Gastroesophageal sphincter (tissue), 4 donors: ENCODE measurements at regions not wholly inside any gene's neighbourhood (a gene's known extent, or its start where the extent isn't known, plus 50 kb on each side); places are given as distances from the start of the nearest gene placed in this dataset.

Source experiments
- ATAC-seq: fragments of 150-250 bp; one replicate; pipeline ENCODE4 v1.9.1; 2016; ENCODE audit warnings: mild to moderate bottlenecking, moderate library complexity
- H3K27ac ChIP-seq, 4 donors: fragments of 200-600 bp; sonication (generic) in 3 of 4; 1 replicate in 3 of 4; 2 replicates in 1 of 4; pipeline ENCODE4 v1.5.1; 2016 to 2019
- H3K27me3 ChIP-seq: fragments of 200-600 bp; sonication (generic); one replicate; pipeline ENCODE4 v1.5.1; 2019
- H3K36me3 ChIP-seq, 2 donors: fragments of 200-600 bp; sonication (generic); one replicate each; pipeline ENCODE4 v1.5.1; 2019; ENCODE audit warnings: control low read depth in 1 of 2
- H3K4me1 ChIP-seq, 3 donors: fragments of 200-600 bp; sonication (generic); 1 replicate in 2 of 3; 2 replicates in 1 of 3; pipeline ENCODE4 v1.5.1; 2016 to 2019; ENCODE audit warnings: control low read depth in 2 of 3
- H3K4me3 ChIP-seq, 2 donors: fragments of 200-600 bp; sonication (generic); one replicate each; pipeline ENCODE4 v1.5.1; 2019; ENCODE audit warnings: mild to moderate bottlenecking in 1 of 2, moderate library complexity in 1 of 2
- H3K9me3 ChIP-seq, 3 donors: fragments of 200-600 bp; sonication (generic); one replicate each; pipeline ENCODE4 v1.5.1; 2017 to 2019; ENCODE audit warnings: control low read depth in 2 of 3
- CTCF ChIP-seq, 4 experiments: fragments of 200-600 bp in 2 of 4; fragments of 450-650 bp in 2 of 4; sonication (generic) in 1 of 4; IDR thresholded peaks; one replicate each; pipeline ENCODE4 v1.5.1; 2017 to 2019; ENCODE audit warnings: antibody characterized with exemption in 4 of 4, mild to moderate bottlenecking in 2 of 4, moderate library complexity in 2 of 4
- EP300 ChIP-seq: sonication (generic); formaldehyde crosslinking; IDR thresholded peaks from one replicate; pipeline ENCODE4 v1.6.1; 2017; ENCODE audit warnings: antibody characterized with exemption, mild to moderate bottlenecking
- POLR2A ChIP-seq, 2 donors: fragments of 450-650 bp; IDR thresholded peaks; one replicate each; pipeline ENCODE4 v1.6.1; 2017; ENCODE audit warnings: antibody characterized with exemption in 2 of 2, mild to moderate bottlenecking in 2 of 2, moderate library complexity in 1 of 2
- POLR2AphosphoS5 ChIP-seq: sonication (generic); formaldehyde crosslinking; IDR thresholded peaks from one replicate; pipeline ENCODE4 v1.6.1; 2017; ENCODE audit warnings: antibody characterized with exemption
- WGBS, 2 donors: methylation state at CpG; one replicate each; pipeline ENCODE4 v1.1.5; 2018; ENCODE audit warnings: low coverage in 1 of 2; 5-methylcytosine and 5-hydroxymethylcytosine counted together

GRCh38 chr18:66995270-66995669, 391.4 kb upstream of the CDH19 start:
- TF ChIP-seq CTCF (IDR thresholded peaks at IDR 0.05) (no peak), POLR2AphosphoS5 (no peak), POLR2A (IDR thresholded peaks at IDR 0.05) (no peak), EP300 (no peak)
- Histone ChIP-seq H3K4me1 (no peaks in the 10 kb centered on the region), H3K36me3 (no peaks in the 10 kb centered on the region), H3K9me3 (no peaks in the 10 kb centered on the region), H3K4me3 (no peak overlapping the region), H3K27me3 (no peaks in the 10 kb centered on the region), H3K27ac (no peak overlapping the region)
- 82% methylated on average over 2 of the region's 2 CpGs; no CpG with 5 or more reads in 1 of the 2 donors for WGBS, 2 donors
- no peak for ATAC-seq

- Histone ChIP-seq H3K9me3 (no peaks in the 10 kb centered on the region), H3K4me3 (no peak overlapping the region), H3K4me1 (no peaks in the 10 kb centered on the region), H3K27ac (no peak overlapping the region), H3K36me3 (no peaks in the 10 kb centered on the region), H3K27me3 (no peaks in the 10 kb centered on the region)
- ATAC-seq = no peak
- TF ChIP-seq EP300 (no peak), CTCF (IDR thresholded peaks at IDR 0.05) (no peak), POLR2A (IDR thresholded peaks at IDR 0.05) (no peak), POLR2AphosphoS5 (no peak)
- 76 to 93% methylated on average over 2 of the region's 2 CpGs for WGBS, 2 donors
Measured at GRCh38 chr18:66994790-66995189, 390.9 kb upstream of the CDH19 start.

DNA sequence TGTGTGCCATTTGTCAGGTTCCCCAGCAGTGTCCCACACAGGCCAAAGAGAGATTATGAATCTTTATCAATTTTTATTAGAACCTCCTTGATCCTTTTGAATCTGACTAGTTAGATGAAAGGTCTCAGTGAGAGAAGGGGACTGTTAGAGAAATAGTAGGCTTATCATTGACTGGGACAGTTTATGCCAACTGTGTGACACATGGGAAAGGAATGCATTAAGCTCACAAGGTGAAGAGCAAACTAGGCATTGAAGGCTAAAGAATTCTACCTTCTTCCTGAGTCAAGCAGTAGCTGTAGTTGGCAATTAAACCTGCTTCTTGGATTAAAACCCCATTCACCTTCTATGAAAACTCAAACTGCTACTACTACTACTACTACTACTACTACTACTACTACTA, 389.6 kb upstream of the CDH19 start:
- no peaks in the 10 kb centered on the region for H3K9me3 ChIP-seq
- no peak for ATAC-seq
- H3K4me1 ChIP-seq = no peaks in the 10 kb centered on the region
- TF ChIP-seq CTCF (IDR thresholded peaks at IDR 0.05) = no peak
- no peak for TF ChIP-seq POLR2AphosphoS5
- TF ChIP-seq POLR2A (IDR thresholded peaks at IDR 0.05) = no peak
- no peak for TF ChIP-seq EP300
- H3K27ac ChIP-seq = no peak overlapping the region
- no peak overlapping the region for H3K4me3 ChIP-seq
- no peaks in the 10 kb centered on the region for H3K27me3 ChIP-seq
- H3K36me3 ChIP-seq = no peaks in the 10 kb centered on the region

DNA sequence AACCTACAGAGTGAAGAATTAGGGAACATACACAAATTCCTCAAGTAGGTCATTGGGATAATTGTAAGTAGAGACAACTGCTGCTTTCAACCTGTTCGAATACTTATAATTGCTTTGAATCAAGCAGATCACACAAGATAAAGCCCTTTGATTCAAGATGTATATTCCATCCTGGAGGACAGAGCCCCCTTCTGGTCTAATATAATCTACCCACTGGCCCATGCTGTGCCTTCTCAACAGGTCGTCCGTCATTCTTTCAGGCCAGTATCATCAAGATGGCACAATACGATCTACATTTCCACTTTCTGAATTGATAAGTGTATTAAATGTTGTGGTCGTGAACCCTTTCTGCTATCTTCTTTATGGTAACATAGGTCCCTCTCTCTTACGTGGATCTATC, 387.0 kb upstream of the CDH19 start:
- Histone ChIP-seq H3K27me3 (no peaks in the 10 kb centered on the region), H3K4me1 (no peaks in the 10 kb centered on the region), H3K9me3 (no peaks in the 10 kb centered on the region), H3K4me3 (no peak overlapping the region), H3K36me3 (no peaks in the 10 kb centered on the region), H3K27ac (no peak overlapping the region)
- 82 to 88% methylated on average over 6 of the region's 6 CpGs for WGBS, 2 donors
- no peak for TF ChIP-seq POLR2AphosphoS5
- TF ChIP-seq CTCF (IDR thresholded peaks at IDR 0.05) = no peak
- no peak for TF ChIP-seq POLR2A (IDR thresholded peaks at IDR 0.05)
- TF ChIP-seq EP300 = no peak
- no peak for ATAC-seq

- no peak for ATAC-seq
- no peak for TF ChIP-seq CTCF (IDR thresholded peaks at IDR 0.05)
- no peak for TF ChIP-seq POLR2A (IDR thresholded peaks at IDR 0.05)
- Histone ChIP-seq H3K36me3 (no peaks in the 10 kb centered on the region), H3K27me3 (no peaks in the 10 kb centered on the region), H3K9me3 (no peaks in the 10 kb centered on the region), H3K4me3 (no peak overlapping the region), H3K4me1 (no peaks in the 10 kb centered on the region), H3K27ac (no peak overlapping the region)
Measured at GRCh38 chr18:66979009-66979408, 375.1 kb upstream of the CDH19 start.
